ENCODE measurements at regions not wholly inside any gene's neighbourhood (a gene's known extent, or its start where the extent isn't known, plus 50 kb on each side); places are given as distances from the start of the nearest gene placed in this dataset.
A peak's percentile ranks its signal among the peaks of the same experiment; 100 is the strongest.

GRCh38 chr3:180092889-180093288, 56.2 kb upstream of the PEX5L start:
- no peak for DNase-seq (ENCODE audit: low read depth)

GRCh38 chr3:180093535-180093934, 56.8 kb upstream of the PEX5L start:
- DNase-seq (ENCODE audit: low read depth): no peak

GRCh38 chr3:180097626-180098025, 60.9 kb upstream of the PEX5L start:
- DNase-seq (ENCODE audit: low read depth): no peak

GRCh38 chr3:180102134-180102533, 65.4 kb upstream of the PEX5L start:
- DNase-seq (ENCODE audit: low read depth): no peak

DNA sequence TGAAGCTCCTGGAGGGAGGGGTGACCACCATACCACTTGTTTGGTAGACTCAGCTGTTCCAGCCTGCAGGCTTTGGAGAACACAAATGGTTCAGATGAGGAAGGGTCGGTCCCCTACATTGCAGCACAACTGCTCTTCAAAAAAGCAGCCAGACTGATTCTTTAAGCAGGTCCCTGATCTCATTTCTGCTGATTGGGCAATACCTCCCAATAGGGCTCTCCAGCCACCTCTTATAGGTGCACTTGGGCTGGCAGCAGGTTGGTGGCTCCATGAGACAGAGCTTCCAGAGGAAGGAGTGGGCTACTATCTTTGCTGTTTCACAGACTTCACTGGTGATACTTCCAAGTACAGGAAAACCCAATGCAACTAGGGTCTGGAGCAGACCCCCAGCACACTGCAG, 65.9 kb upstream of the PEX5L start:
- no peak for DNase-seq (ENCODE audit: low read depth)

DNA sequence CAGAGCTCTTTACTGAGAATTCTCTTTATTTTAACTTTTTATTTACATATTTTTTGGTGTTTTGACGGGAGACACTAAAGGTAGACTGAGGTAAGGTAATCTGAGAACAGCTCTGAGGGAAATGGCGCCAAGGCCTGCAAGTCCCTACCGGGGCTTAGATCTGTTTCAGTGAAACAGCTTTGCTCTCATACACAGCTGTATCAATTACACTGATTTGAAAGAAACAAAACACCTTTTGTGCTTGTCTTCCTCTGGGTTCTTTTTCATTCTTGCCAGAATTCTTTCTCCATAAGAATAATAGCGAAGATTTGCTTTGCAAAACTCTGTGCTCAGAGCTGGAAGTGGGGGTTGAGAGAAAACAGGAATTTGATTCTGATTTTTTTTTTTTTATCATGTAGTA, 79.5 kb upstream of the PEX5L start:
- no peak for DNase-seq (ENCODE audit: low read depth)

GRCh38 chr3:180116658-180117057, 79.9 kb upstream of the PEX5L start:
- no peak for DNase-seq (ENCODE audit: low read depth)

DNA sequence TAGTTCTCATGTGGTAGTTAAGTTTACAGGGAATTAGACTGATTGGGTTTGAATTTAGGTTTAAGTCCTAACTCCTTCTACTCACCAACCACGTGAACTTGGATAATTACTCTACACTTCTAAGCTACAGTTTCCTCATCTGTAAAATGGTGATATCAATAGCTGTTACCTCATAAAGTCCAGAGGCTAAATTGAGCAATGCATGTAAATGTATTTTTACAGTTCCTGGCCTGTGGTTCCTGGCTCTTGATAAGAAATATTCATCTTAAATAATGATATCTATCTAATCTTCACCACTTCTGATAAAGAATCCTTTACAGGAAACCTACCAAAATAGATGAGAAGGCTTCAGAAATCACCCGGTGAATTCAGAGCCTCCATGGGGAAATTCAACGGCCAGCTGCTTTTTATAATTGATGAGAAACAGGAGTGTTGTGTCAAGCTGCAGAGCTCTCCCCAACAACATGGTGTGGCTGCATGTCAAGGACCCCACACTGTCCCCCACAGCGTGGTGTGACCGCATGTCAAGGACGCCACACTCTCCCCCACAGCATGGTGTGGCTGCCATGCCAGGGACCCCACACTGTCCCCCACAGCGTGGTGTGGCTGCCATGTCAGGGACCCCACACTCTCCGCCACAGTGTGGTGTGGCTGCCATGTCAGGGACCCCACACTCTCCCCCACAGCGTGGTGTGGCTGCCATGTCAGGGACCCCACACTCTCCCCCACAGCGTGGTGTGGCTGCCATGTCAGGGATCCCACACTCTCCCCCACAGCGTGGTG, 80.8 kb upstream of the PEX5L start:
- no peak for DNase-seq (ENCODE audit: low read depth)

GRCh38 chr3:180119567-180119966, 82.8 kb upstream of the PEX5L start:
- no peak for DNase-seq (ENCODE audit: low read depth)

DNA sequence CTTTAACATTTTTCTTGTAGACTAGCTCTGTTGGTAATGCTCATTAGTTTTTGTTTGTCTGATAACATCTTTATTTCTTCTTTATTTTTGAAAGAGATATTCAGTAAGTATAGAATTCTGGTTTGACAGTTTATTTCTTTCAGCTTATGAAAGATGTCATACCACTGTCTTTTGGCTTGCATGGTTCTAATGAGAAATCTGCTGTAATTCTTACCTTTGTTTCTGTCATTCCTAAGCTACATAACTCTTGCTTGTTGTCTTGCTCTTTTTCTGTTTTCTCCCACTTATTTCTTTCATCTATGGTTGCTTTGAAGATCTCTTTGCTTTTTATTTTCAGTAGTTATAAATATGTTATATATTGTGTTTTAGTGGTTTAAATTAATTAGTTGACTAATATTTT, 87.2 kb upstream of the PEX5L start:
- DNase-seq (ENCODE audit: low read depth): no peak

DNA sequence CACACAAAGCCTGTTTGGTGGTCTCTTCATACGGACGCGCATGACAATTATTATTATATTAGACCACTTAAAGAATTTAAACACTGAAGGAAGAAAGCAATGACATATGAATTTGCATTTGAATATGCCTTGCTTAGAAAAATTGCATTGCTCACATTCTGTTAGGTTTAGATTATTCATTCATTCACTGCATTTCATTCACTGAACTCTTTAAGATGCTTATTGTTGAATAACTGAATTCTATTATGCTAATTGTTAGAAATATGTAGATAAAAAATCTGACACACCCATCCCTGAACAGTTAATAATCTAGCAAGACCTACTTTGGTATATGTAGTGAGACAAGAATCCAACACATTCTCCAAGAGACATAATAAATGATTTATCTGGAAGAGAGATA, 94.4 kb upstream of the PEX5L start:
- DNase-seq (ENCODE audit: low read depth): no peak

- DNase-seq (ENCODE audit: low read depth): no peak
Observed at GRCh38 chr3:180135101-180135500, 98.4 kb upstream of the PEX5L start.

DNA sequence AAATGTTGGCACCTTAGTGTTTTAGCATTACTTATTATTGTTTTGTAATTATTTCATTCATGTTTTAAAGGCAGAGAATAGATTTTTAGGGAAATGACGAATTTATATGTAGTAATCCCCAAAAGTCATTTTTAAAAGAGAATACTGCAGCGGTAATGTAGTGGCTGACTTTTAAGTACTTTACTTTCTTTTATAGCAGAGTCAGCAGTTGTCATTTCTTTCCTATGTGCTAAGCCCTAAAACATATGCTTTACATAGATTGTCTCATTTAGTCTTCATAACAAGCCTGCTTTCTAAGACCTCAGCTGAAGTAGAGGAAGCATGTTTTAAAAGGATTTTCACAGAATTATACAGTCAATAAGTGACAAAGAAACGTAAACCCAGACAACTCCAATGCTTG, 102.1 kb upstream of the PEX5L start:
- DNase-seq (ENCODE audit: low read depth): no peak

DNA sequence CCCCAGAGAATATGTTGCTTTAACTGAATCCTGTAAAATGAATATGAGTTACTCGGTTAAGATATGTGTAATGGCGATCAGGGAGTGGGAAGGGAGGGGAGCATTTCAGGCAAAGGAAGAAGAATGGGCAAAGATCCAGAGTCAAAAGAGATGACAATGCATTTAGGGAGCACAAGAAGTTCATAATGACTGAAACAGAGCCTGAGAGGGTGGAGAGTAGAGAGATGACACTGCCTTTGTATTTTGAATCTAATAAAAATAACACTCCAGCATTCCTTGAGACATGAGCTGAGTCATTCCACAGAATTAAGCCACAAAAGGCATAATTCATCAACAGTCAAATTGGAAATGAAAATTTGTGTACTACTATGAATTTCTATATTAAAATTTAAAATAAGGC, 105.3 kb upstream of the PEX5L start:
- no peak for DNase-seq (ENCODE audit: low read depth)

GRCh38 chr3:180142472-180142871, 105.7 kb upstream of the PEX5L start:
- DNase-seq (ENCODE audit: low read depth): no peak

DNA sequence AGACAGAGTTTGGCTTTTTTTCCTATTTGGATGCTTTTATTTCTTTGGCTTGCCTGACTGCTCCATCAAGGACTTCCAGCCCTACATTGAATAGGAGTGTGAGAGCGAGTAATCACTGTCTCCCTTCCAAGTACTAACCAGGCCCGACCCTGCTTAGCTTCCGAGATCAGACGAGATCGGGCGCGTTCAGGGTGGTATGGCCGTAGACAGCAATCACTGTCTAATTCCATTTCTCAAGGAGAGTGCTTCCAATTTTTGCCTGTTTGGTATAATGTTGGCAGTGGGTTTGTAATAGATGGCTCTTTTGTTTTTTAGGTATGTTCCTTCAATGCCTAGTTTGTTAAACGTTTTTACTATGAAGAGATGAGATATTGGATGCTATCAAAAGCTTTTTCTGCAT, 125.0 kb upstream of the PEX5L start:
- DNase-seq (ENCODE audit: low read depth): no peak

GRCh38 chr3:180175572-180175971, 138.8 kb upstream of the PEX5L start:
- DNase-seq (ENCODE audit: low read depth): no peak

DNA sequence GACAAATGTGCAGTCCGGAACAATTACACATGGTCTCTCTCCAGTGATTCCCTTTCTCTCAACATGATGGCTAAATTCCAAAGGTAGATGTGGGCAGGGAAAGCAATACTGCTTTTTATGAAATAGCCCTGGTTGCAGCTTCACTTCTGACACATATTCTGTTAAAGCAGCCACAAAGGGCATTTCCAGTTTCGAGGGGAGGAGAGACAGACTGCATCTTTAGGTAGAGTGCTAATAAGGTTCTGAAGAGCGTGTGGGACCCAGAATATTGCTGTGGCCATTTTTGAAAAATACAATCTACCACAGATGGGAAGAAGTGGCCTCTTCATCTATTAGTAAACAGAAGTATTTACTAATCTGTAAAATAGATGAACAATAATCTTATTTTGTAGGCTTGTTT, 139.3 kb upstream of the PEX5L start:
- DNase-seq (ENCODE audit: low read depth): no peak

DNA sequence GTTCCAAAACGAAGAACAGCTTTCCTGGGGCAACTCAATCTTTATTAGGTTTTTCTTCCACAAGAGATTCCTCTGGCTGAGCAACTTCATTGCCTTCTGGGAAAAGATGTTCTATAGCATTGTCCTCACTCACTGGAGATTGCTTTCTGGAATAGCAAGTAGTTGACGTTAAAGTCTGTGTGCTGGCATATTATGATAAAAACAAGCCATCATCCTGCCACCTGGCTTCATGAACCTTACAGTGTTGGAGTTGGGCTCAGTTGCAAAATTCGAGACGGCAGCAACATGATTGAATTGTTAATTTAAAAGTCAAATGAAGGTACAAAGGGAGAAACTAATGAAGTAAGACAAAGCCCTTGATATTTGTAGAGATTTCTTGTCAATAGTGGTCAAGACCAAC, 140.5 kb upstream of the PEX5L start:
- DNase-seq (ENCODE audit: low read depth): no peak

- DNase-seq (ENCODE audit: low read depth): no peak
Observed at GRCh38 chr3:180179562-180179961, 142.8 kb upstream of the PEX5L start.

DNA sequence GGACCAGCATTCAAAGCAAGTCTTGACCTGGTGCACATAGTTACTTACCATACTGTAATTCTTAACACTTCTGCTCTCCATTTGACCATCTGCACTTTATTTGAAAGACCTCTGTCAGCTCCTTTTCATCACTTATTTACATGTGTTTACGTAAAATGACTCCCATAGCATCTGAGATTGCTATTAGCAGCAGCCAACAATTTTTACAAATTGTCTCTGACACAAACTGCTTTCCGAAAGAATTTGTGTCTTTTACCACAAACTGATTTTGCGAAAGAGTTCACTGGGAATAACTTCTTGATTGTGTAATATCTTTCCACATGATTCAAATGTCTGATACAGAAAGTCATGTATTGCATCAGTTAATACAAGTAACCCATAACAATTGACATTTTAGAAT, 144.1 kb upstream of the PEX5L start:
- DNase-seq (ENCODE audit: low read depth): peak; percentile 55

DNA sequence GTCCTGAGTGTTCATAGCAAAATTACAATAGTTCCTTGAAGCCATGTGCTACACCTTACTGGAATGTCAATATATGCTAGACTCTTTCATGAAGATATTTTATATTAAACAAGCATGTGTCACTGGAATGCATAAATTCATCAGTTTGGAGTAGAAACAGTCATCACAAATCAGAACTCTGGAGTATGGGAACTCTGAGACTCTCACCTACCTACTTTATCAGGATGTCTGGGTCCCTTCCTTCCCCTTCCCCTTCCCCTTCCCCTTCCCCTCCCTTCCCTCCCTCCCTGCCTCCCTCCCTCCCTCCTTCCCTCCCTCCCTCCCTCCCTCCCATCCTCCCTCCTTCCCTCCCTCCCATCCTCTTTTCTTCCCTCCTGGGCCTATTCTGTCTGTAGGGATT, 144.7 kb upstream of the PEX5L start:
- no peak for DNase-seq (ENCODE audit: low read depth)

DNA sequence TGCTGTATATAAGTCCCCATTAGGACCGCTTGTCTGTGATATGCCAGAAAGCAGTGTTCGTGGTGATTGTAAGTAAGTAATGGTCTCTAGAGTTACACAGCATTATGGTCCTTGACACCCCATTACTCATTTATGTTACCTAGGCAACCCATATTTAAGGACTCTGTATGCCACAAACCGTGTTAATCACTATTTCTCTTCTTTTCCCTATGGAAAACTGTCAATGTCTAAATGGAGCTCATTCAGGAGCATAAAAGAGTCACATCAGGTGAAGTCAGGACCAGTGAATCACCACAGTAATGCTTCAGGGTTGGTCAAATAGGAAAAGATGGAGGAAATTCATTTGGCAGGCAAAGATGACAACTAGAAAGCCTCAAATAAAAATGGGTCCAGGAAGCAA, 146.6 kb upstream of the PEX5L start:
- DNase-seq (ENCODE audit: low read depth): no peak

DNA sequence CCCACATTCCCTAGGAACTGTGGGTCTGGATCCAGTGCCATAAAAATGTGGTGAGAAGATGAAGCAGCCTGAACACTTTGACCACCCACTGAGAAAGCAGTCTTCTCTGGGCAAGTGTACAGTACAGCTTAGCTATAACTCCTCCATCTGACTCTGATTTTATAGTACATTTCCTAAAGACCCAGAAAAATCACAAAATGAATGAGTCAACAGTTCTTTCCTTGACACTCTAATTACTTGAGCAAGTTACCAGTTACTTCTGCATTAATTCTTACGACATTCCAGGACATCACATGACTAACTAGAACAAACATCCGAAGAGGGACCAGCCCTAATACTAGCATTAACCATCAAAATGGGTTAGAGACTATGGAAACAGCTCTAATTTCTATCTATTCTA, 148.1 kb upstream of the PEX5L start:
- peak; percentile 1 for DNase-seq (ENCODE audit: low read depth)

DNA sequence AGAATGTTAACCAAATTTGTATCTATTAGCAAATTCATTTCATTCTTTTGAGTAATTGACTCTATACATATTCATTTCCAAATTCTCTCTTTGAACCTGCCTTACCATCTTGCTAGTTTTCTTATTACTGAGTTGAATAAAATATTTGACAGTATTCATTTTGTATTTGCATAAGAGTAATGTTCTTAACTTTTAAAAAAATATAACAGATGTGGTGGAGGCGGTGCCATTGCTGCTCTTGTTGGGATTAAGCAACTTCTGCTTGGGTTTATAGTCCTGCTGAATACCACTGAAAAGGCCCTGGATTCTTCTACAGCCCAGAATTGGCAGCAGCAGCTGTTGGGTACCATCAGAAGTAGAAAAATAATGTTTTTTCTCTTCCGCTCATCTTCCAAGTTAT, 148.9 kb upstream of the PEX5L start:
- no peak for DNase-seq (ENCODE audit: low read depth)
